ENCODE measurements at regions not wholly inside any gene's neighbourhood (a gene's known extent, or its start where the extent isn't known, plus 50 kb on each side); places are given as distances from the start of the nearest gene placed in this dataset.

DNA sequence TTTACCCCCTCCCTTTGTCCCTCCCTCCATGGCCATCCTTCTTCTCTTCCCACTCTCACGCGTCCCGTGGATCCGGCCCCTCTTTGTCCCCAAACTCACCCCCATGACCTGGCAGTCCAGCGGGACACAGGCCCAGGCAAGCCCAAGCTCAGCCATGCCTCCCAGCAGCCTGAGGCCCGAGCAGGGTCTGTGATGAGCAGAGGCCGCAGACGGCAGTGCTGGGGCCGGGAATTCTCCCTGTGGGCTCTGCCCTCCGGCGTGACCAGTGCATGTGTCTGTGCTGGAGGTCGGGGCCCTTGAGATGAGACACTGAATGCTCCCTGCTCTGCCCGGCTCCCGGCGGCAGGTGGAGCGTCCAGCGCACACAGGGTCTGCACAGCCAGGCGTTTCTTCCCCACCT, 237.9 kb downstream of the BRD1 start:
- no peak for TF ChIP-seq GATA3 (IDR thresholded peaks at IDR 0.05; ENCODE audit: low read depth, low read length)
- no peak for TF ChIP-seq GATA2 (IDR thresholded peaks at IDR 0.05; ENCODE audit: low read depth, low read length)
